GM12892 (cell line): ENCODE measurements at regions not wholly inside any gene's neighbourhood (a gene's known extent, or its start where the extent isn't known, plus 50 kb on each side); places are given as distances from the start of the nearest gene placed in this dataset.

ENCODE experiments used
- POLR2A ChIP-seq: IDR thresholded peaks from 2 replicates; pipeline ENCODE4 v1.6.1; 2011; ENCODE audit warnings: low read depth, low read length, control low read depth
- POLR2AphosphoS5 ChIP-seq: IDR thresholded peaks from 2 replicates; pipeline ENCODE4 v1.6.1; 2011; ENCODE audit warnings: low read depth, low read length, control low read depth
- TAF1 ChIP-seq: IDR thresholded peaks from 2 replicates; pipeline ENCODE4 v1.6.1; 2011; ENCODE audit warnings: low read depth, mild to moderate bottlenecking, control low read depth, low read length, borderline replicate concordance

GRCh38 chr13:40172878-40173277, 493.6 kb downstream of the FOXO1 start:
- TF ChIP-seq TAF1 (no peak), POLR2A (no peak), POLR2AphosphoS5 (no peak)
